ENCODE measurements at regions not wholly inside any gene's neighbourhood (a gene's known extent, or its start where the extent isn't known, plus 50 kb on each side); places are given as distances from the start of the nearest gene placed in this dataset.

DNA sequence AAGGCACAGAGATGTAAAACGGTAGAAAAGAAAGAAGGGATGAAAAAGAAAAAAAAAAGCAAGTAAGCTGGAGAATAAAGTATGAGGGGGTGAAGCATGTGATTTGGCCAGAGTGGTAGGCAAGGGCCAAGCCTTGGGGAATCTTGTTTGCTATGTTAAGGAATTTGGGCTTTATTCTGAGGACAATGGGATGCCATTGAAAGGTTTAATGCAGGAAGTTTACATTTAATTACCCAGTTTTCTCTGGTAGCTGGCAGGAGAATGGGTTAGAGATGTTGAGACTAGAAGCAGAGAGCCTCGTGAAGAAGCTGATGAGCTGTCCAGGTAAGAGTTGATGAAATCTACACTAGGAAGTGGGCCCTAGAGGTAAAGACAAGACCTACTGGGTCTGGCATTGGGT lies 455.9 kb downstream of the PDCD6IP start:
- WGBS, 2 donors, result 74 to 82% methylated on average over 2 of the region's 2 CpGs
- TF ChIP-seq POLR2A (IDR thresholded peaks at IDR 0.05) (no peak), EP300 (IDR thresholded peaks at IDR 0.05) (no peak)
- TF ChIP-seq, protein P1, sequence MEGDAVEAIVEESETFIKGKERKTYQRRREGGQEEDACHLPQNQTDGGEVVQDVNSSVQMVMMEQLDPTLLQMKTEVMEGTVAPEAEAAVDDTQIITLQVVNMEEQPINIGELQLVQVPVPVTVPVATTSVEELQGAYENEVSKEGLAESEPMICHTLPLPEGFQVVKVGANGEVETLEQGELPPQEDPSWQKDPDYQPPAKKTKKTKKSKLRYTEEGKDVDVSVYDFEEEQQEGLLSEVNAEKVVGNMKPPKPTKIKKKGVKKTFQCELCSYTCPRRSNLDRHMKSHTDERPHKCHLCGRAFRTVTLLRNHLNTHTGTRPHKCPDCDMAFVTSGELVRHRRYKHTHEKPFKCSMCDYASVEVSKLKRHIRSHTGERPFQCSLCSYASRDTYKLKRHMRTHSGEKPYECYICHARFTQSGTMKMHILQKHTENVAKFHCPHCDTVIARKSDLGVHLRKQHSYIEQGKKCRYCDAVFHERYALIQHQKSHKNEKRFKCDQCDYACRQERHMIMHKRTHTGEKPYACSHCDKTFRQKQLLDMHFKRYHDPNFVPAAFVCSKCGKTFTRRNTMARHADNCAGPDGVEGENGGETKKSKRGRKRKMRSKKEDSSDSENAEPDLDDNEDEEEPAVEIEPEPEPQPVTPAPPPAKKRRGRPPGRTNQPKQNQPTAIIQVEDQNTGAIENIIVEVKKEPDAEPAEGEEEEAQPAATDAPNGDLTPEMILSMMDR (IDR thresholded peaks at IDR 0.05), result no peak
- no peaks in the 10 kb centered on the region for H3K27me3 ChIP-seq

GRCh38 chr3:34256021-34256420 lies 457.6 kb downstream of the PDCD6IP start:
- Histone ChIP-seq H3K27me3 (no peaks in the 10 kb centered on the region), H3K9me3 (no peaks in the 10 kb centered on the region), H3K36me3 (no peaks in the 10 kb centered on the region), H3K4me3 (no peak overlapping the region), H3K27ac (no peak overlapping the region), H3K4me1 (peaks cover 0 to 4% (median 0%) of the 10 kb centered on the region in 4 donors)
- no peak for DNase-seq (ENCODE audit: low spot score in 2 of 2)
- no peak for TF ChIP-seq EP300 (IDR thresholded peaks at IDR 0.05)
- TF ChIP-seq POLR2A (IDR thresholded peaks at IDR 0.05), result no peak
- TF ChIP-seq, protein P1 (IDR thresholded peaks at IDR 0.05), result no peak
- 45 to 68% methylated on average over 2 of the region's 2 CpGs for WGBS, 2 donors

More for the DNA sequence above, 455.9 kb downstream of the PDCD6IP start:
- H3K4me3 ChIP-seq, result no peak overlapping the region
- no peaks in the 10 kb centered on the region for H3K36me3 ChIP-seq
- no peaks in the 10 kb centered on the region for H3K9me3 ChIP-seq
- H3K27ac ChIP-seq, result no peak overlapping the region
- DNase-seq (ENCODE audit: low spot score in 2 of 2), result no peak
- H3K4me1 ChIP-seq, result no peaks in the 10 kb centered on the region

GRCh38 chr3:34256791-34257190 lies 458.4 kb downstream of the PDCD6IP start:
- no peaks in the 10 kb centered on the region for H3K9me3 ChIP-seq
- 42 to 43% methylated on average over 2 of the region's 2 CpGs for WGBS, 2 donors
- no peak for DNase-seq (ENCODE audit: low spot score in 2 of 2)
- no peaks in the 10 kb centered on the region for H3K36me3 ChIP-seq
- H3K4me3 ChIP-seq, result no peak overlapping the region
- H3K4me1 ChIP-seq, result peaks cover 0 to 5% (median 0%) of the 10 kb centered on the region in 4 donors
- H3K27ac ChIP-seq, result no peak overlapping the region
- H3K27me3 ChIP-seq, result no peaks in the 10 kb centered on the region
- TF ChIP-seq EP300 (IDR thresholded peaks at IDR 0.05), result no peak
- no peak for TF ChIP-seq POLR2A (IDR thresholded peaks at IDR 0.05)
- TF ChIP-seq, protein P1 (IDR thresholded peaks at IDR 0.05), result no peak

DNA sequence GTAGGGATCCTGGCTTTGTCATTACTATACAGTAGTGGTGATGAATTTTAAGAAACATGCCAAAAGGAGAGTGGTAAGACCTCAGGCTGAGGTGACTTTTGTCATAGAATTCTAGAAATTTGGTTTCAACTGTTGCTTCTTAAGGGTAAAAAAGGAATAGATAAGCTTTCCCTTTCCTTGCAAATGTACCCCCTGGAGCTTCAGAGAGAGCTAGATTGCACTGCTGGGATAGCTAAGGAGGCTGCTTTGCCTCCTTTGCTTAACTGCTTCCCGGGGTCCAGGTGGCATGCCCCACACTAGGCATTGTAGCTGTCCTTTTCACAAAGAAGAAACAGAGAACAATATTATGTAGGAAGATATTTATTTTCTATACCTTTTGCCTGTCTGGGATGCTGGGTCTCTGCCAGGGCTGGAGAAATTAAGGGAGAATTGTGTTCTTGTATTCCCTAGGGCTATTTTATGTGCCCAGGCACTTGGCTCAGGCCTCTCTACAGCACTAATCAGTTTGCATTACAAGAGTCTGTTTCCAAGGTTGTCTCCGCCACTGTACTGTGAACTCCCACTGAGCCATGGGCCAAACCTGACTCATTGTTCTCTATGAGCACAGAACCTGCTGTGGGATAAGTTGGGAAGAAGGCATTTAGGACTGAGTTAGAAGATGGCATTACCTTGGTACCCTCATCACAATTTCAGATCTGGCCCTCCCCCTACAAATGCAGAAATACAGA lies 460.0 kb downstream of the PDCD6IP start:
- DNase-seq (ENCODE audit: low spot score in 2 of 2), result no peak
- no peaks in the 10 kb centered on the region for H3K36me3 ChIP-seq
- H3K9me3 ChIP-seq, result no peaks in the 10 kb centered on the region
- no peak overlapping the region for H3K4me3 ChIP-seq
- 74 to 85% methylated on average over 2 of the region's 2 CpGs for WGBS, 2 donors
- H3K27me3 ChIP-seq, result no peaks in the 10 kb centered on the region
- TF ChIP-seq EP300 (IDR thresholded peaks at IDR 0.05), result no peak
- no peak for TF ChIP-seq POLR2A (IDR thresholded peaks at IDR 0.05)
- TF ChIP-seq, protein P1 (IDR thresholded peaks at IDR 0.05), result no peak
- no peak overlapping the region for H3K27ac ChIP-seq
- H3K4me1 ChIP-seq, result peaks cover 0 to 5% (median 0%) of the 10 kb centered on the region in 4 donors

DNA sequence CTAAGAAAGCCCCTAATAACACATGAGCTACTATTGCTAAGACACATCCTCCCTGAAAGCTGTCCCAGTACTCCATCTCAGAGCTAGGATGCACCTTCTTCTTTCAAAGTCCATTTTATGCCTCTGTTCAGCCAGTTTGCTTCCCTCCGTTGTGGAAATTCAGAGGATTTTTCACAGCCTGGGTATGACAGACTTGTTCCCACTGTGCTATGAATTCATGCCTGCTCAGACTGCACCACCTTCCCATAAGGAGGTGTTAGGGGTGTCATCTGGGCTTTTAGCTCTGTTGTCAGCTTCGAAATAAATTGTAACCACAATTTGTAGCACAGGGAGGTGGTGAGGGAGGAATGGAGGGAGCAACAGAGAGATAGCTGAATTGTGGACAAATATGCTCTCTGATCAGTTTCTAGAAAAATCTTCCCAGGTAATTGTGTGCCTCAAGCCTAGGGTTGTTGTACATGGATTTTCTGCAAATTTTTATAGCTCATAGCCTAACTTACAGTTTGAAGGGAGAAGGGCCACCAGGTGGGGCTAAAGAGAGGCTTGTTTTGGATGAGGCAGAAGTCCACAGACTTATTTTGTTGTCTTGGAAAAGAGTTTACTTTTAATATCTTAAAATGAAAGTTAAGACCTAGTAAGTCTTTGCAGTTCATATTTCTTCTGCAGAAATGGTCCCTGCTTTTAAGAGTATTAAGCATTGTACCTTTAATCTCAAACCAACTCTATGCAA lies 462.0 kb downstream of the PDCD6IP start:
- H3K4me3 ChIP-seq, result no peak overlapping the region
- no peaks in the 10 kb centered on the region for H3K27me3 ChIP-seq
- WGBS, 2 donors, result 71 to 80% methylated on average over 2 of the region's 2 CpGs
- TF ChIP-seq, protein P1 (IDR thresholded peaks at IDR 0.05), result peak; percentile 33 to 61 (median 47)
- no peak for TF ChIP-seq EP300 (IDR thresholded peaks at IDR 0.05)
- peak; percentile 33 to 74 for DNase-seq (ENCODE audit: low spot score in 2 of 2)
- H3K9me3 ChIP-seq, result no peaks in the 10 kb centered on the region
- H3K4me1 ChIP-seq, result peaks cover 0 to 5% (median 0%) of the 10 kb centered on the region in 4 donors
- H3K27ac ChIP-seq, result no peak overlapping the region
- H3K36me3 ChIP-seq, result no peaks in the 10 kb centered on the region

All from tibial nerve (tissue), 4 donors.